DND-41 (cell line): ENCODE measurements at regions not wholly inside any gene's neighbourhood (a gene's known extent, or its start where the extent isn't known, plus 50 kb on each side); places are given as distances from the start of the nearest gene placed in this dataset.

ENCODE experiments used
- EZH2 ChIP-seq: IDR thresholded peaks from 3 replicates; pipeline ENCODE4 v1.6.1; 2012; ENCODE audit warnings: borderline replicate concordance, low read depth, mild to moderate bottlenecking, moderate library complexity, low read length, inconsistent platforms; ENCODE audit not compliant: severe bottlenecking
- TF ChIP-seq, protein P1 (sequence below): IDR thresholded peaks from 2 replicates; pipeline ENCODE4 v1.5.1; 2012; ENCODE audit warnings: borderline replicate concordance, low read length, moderate library complexity, mild to moderate bottlenecking; ENCODE audit not compliant: poor library complexity, severe bottlenecking; ENCODE audit errors: extremely low read depth

GRCh38 chr3:109743981-109744380 is 406.6 kb upstream of the DPPA4 start:
- TF ChIP-seq, protein P1, sequence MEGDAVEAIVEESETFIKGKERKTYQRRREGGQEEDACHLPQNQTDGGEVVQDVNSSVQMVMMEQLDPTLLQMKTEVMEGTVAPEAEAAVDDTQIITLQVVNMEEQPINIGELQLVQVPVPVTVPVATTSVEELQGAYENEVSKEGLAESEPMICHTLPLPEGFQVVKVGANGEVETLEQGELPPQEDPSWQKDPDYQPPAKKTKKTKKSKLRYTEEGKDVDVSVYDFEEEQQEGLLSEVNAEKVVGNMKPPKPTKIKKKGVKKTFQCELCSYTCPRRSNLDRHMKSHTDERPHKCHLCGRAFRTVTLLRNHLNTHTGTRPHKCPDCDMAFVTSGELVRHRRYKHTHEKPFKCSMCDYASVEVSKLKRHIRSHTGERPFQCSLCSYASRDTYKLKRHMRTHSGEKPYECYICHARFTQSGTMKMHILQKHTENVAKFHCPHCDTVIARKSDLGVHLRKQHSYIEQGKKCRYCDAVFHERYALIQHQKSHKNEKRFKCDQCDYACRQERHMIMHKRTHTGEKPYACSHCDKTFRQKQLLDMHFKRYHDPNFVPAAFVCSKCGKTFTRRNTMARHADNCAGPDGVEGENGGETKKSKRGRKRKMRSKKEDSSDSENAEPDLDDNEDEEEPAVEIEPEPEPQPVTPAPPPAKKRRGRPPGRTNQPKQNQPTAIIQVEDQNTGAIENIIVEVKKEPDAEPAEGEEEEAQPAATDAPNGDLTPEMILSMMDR: no peak
- TF ChIP-seq EZH2: no peak
